GM23338 (cell line): ENCODE measurements at regions not wholly inside any gene's neighbourhood (a gene's known extent, or its start where the extent isn't known, plus 50 kb on each side); places are given as distances from the start of the nearest gene placed in this dataset.

Source experiments
- ATAC-seq: fragments of 200-7000 bp; cut with Tn5 transposase; 3 replicates; pipeline ENCODE4 v1.9.1; 2020
- DNase-seq: peaks from one replicate; pipeline ENCODE4 v3.0.0-alpha.2; 2015; ENCODE audit warnings: low spot score
- H2AFZ ChIP-seq: fragments of 200-600 bp; sonication (generic); 2 replicates; pipeline ENCODE4 v1.8.0; 2016; ENCODE audit warnings: antibody characterized with exemption, mild to moderate bottlenecking, moderate library complexity
- H3F3A ChIP-seq: fragments of 200-600 bp; sonication (generic); replicated peaks from 2 replicates; pipeline ENCODE4 v1.8.0; 2017; ENCODE audit warnings: antibody characterized with exemption, mixed run types, low read depth
- H3K27ac ChIP-seq: fragments of 200-600 bp; sonication (generic); 2 replicates; pipeline ENCODE4 v1.6.1; 2016; ENCODE audit warnings: low read depth
- H3K27me3 ChIP-seq: fragments of 200-600 bp; sonication (generic); 2 replicates; pipeline ENCODE4 v1.8.0; 2016; ENCODE audit warnings: mild to moderate bottlenecking, mixed run types, moderate library complexity; ENCODE audit not compliant: insufficient read depth
- H3K36me3 ChIP-seq: fragments of 200-600 bp; sonication (generic); 2 replicates; pipeline ENCODE4 v1.8.0; 2016; ENCODE audit warnings: mild to moderate bottlenecking; ENCODE audit not compliant: insufficient read depth
- H3K4me1 ChIP-seq: fragments of 200-600 bp; sonication (generic); 2 replicates; pipeline ENCODE4 v1.8.0; 2016; ENCODE audit warnings: mild to moderate bottlenecking, moderate library complexity; ENCODE audit not compliant: insufficient read depth
- H3K4me2 ChIP-seq: fragments of 200-600 bp; sonication (generic); 2 replicates; pipeline ENCODE4 v1.7.1; 2017; ENCODE audit warnings: mixed run types
- H3K4me3 ChIP-seq: fragments of 200-600 bp; sonication (generic); 2 replicates; pipeline ENCODE4 v1.6.1; 2016; ENCODE audit warnings: mixed run types
- H3K79me2 ChIP-seq: fragments of 200-600 bp; sonication (generic); replicated peaks from 2 replicates; pipeline ENCODE4 v1.8.0; 2017; ENCODE audit warnings: mild to moderate bottlenecking; ENCODE audit not compliant: insufficient read depth
- H3K9me2 ChIP-seq: fragments of 200-600 bp; sonication (generic); 2 replicates; pipeline ENCODE4 v1.8.0; 2017; ENCODE audit not compliant: insufficient read depth
- H4K20me1 ChIP-seq: fragments of 200-600 bp; sonication (generic); replicated peaks from 2 replicates; pipeline ENCODE4 v1.8.0; 2017; ENCODE audit warnings: mild to moderate bottlenecking; ENCODE audit not compliant: insufficient read depth
- H3K27ac Mint-ChIP-seq: 2 replicates; pipeline ENCODE4 v1.8.0; 2020; ENCODE audit warnings: inconsistent platforms, mild to moderate bottlenecking, moderate library complexity, mixed read lengths
- H3K27me3 Mint-ChIP-seq: 3 replicates; pipeline ENCODE4 v1.8.0; 2022; ENCODE audit warnings: low read depth, mild to moderate bottlenecking, moderate library complexity, mixed read lengths, inconsistent platforms; ENCODE audit not compliant: insufficient read depth, poor library complexity
- H3K36me3 Mint-ChIP-seq: 3 replicates; pipeline ENCODE4 v1.8.0; 2021; ENCODE audit warnings: low read depth, mild to moderate bottlenecking, inconsistent platforms, moderate library complexity, mixed read lengths
- H3K4me1 Mint-ChIP-seq: 3 replicates; pipeline ENCODE4 v1.8.0; 2020; ENCODE audit warnings: mild to moderate bottlenecking, inconsistent platforms, mixed read lengths
- H3K4me3 Mint-ChIP-seq: 3 replicates; pipeline ENCODE4 v1.8.0; 2021; ENCODE audit warnings: moderate library complexity, mild to moderate bottlenecking, inconsistent platforms, mixed read lengths
- H3K9me3 Mint-ChIP-seq: 3 replicates; pipeline ENCODE4 v1.8.0; 2020; ENCODE audit warnings: moderate library complexity, mild to moderate bottlenecking, inconsistent platforms, mixed read lengths
- CREB1 ChIP-seq: fragments of 250-450 bp; sonication (Bioruptor Pico); IDR thresholded peaks from 2 replicates; pipeline ENCODE4 v1.5.0; 2020; ENCODE audit warnings: low read depth, mild to moderate bottlenecking, moderate library complexity
- CTCF ChIP-seq, 2 experiments: fragments of 200-600 bp in 1 of 2; sonication (generic) in 1 of 2; conservative IDR thresholded peaks; 2 replicates each; pipeline versions ENCODE4 v1.5.1 to v1.6.1; 2016 to 2017; ENCODE audit warnings: antibody characterized with exemption in 2 of 2, low read depth in 2 of 2, mild to moderate bottlenecking in 2 of 2, moderate library complexity in 1 of 2
- ETS1 ChIP-seq: IDR thresholded peaks from 2 replicates; pipeline ENCODE4 v1.6.1; 2016; ENCODE audit warnings: antibody characterized with exemption
- EZH2phosphoT487 ChIP-seq: fragments of 200-600 bp; sonication (generic); IDR thresholded peaks from one replicate; pipeline ENCODE4 v1.8.1; 2018; ENCODE audit warnings: antibody characterized with exemption; ENCODE audit not compliant: unreplicated experiment
- JUNB ChIP-seq: IDR thresholded peaks from one replicate; pipeline ENCODE4 v1.6.1; 2016; ENCODE audit warnings: antibody characterized with exemption; ENCODE audit not compliant: unreplicated experiment
- NANOG ChIP-seq: IDR thresholded peaks from 2 replicates; pipeline ENCODE4 v1.6.1; 2016; ENCODE audit warnings: antibody characterized with exemption, borderline replicate concordance
- POLR2AphosphoS5 ChIP-seq: IDR thresholded peaks from 2 replicates; pipeline ENCODE4 v1.6.1; 2016; ENCODE audit warnings: antibody characterized with exemption, low read depth
- ZNF114 ChIP-seq: fragments of 250-450 bp; sonication (Bioruptor Pico); IDR thresholded peaks from 2 replicates; pipeline ENCODE4 v1.5.0; 2020; ENCODE audit warnings: mild to moderate bottlenecking, moderate library complexity
- ZNF331 ChIP-seq: fragments of 250-450 bp; sonication (Bioruptor Pico); IDR thresholded peaks from 2 replicates; pipeline ENCODE4 v1.5.0; 2020; ENCODE audit warnings: low read depth, mild to moderate bottlenecking, moderate library complexity
- TF ChIP-seq, protein P1 (sequence below): IDR thresholded peaks from one replicate; pipeline ENCODE4 v1.6.1; 2018; ENCODE audit warnings: antibody characterized with exemption; ENCODE audit not compliant: unreplicated experiment

DNA sequence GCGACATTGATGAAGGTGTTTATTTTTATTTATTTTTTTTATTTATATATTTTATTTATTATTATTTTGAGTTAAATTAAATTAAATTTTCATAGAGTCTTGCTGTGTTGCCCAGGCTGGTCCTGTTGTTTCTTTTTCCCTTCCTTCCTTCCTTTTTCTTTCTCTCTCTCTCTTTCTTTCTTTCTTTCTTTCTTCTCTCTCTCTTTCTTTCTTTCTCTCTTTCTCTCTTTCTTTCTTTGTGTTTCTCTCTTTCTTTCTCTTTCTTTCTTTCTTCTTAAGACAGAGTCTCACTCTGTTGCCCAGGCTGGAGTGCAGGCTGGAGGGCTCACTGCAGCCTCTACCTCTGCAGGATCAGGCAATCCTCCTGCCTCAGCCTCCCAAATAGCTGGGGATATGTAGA, 84.7 kb upstream of the AKAP12 start (continued):
- TF ChIP-seq JUNB, result no peak
- TF ChIP-seq CREB1 (CRISPR knock-in tag), result no peak
- no peak for TF ChIP-seq EZH2phosphoT487
- TF ChIP-seq NANOG, result no peak
- no peak for TF ChIP-seq ETS1
- TF ChIP-seq, protein P1, sequence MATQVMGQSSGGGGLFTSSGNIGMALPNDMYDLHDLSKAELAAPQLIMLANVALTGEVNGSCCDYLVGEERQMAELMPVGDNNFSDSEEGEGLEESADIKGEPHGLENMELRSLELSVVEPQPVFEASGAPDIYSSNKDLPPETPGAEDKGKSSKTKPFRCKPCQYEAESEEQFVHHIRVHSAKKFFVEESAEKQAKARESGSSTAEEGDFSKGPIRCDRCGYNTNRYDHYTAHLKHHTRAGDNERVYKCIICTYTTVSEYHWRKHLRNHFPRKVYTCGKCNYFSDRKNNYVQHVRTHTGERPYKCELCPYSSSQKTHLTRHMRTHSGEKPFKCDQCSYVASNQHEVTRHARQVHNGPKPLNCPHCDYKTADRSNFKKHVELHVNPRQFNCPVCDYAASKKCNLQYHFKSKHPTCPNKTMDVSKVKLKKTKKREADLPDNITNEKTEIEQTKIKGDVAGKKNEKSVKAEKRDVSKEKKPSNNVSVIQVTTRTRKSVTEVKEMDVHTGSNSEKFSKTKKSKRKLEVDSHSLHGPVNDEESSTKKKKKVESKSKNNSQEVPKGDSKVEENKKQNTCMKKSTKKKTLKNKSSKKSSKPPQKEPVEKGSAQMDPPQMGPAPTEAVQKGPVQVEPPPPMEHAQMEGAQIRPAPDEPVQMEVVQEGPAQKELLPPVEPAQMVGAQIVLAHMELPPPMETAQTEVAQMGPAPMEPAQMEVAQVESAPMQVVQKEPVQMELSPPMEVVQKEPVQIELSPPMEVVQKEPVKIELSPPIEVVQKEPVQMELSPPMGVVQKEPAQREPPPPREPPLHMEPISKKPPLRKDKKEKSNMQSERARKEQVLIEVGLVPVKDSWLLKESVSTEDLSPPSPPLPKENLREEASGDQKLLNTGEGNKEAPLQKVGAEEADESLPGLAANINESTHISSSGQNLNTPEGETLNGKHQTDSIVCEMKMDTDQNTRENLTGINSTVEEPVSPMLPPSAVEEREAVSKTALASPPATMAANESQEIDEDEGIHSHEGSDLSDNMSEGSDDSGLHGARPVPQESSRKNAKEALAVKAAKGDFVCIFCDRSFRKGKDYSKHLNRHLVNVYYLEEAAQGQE, result no peak

- Histone ChIP-seq H3K4me3 (no peak overlapping the region), H3K4me2 (no peak overlapping the region), H3K27ac (no peak overlapping the region), H4K20me1 (no peaks in the 10 kb centered on the region), H3F3A (no peaks in the 10 kb centered on the region), H3K4me1 (no peaks in the 10 kb centered on the region), H2AFZ (peak overlapping the region; percentile 93), H3K27me3 (no peaks in the 10 kb centered on the region), H3K79me2 (no peaks in the 10 kb centered on the region), H3K9me2 (no peaks in the 10 kb centered on the region), H3K36me3 (no peaks in the 10 kb centered on the region)
- Mint-ChIP-seq H3K9me3 (no peaks in the 10 kb centered on the region), H3K4me1 (peaks cover 4% of the 10 kb centered on the region; the same call in 2 of the 3 replicates), H3K4me3 (no peak overlapping the region), H3K27me3 (peaks cover 4% of the 10 kb centered on the region), H3K27ac (no peak overlapping the region), H3K36me3 (no peaks in the 10 kb centered on the region)
- ATAC-seq (peak; percentile 58), DNase-seq (peak; percentile 29)
- TF ChIP-seq ZNF331 (CRISPR knock-in tag), result no peak
- TF ChIP-seq NANOG, result no peak
- TF ChIP-seq ETS1, result no peak
- no peak for TF ChIP-seq ZNF114 (CRISPR knock-in tag)
- TF ChIP-seq CREB1 (CRISPR knock-in tag), result no peak
- TF ChIP-seq, protein P1, result no peak
- no peak for TF ChIP-seq CTCF (conservative IDR thresholded peaks at IDR 0.05; ENCODE audit: low read depth in 2 of 2)
- TF ChIP-seq JUNB, result no peak
- no peak for TF ChIP-seq POLR2AphosphoS5
These were observed 78.6 kb upstream of the AKAP12 start for GRCh38 chr6:151160929-151161757.
